SK-N-SH (cell line): ENCODE measurements at regions not wholly inside any gene's neighbourhood (a gene's known extent, or its start where the extent isn't known, plus 50 kb on each side); places are given as distances from the start of the nearest gene placed in this dataset.

ENCODE experiments used
- CTCF ChIA-PET: fragments of 300-600, 350-600 bp; formaldehyde crosslinking; extraction: SDS; loops from one replicate; lab custom pipeline; 2021; lab: Yijun Ruan, JAX
- POLR2A ChIA-PET: fragments of 350-600 bp; sonication (Branson Sonifier 250); formaldehyde crosslinking; extraction: SDS; loops from one replicate; lab custom pipeline; 2020; ENCODE audit warnings: antibody characterized with exemption, inconsistent platforms; lab: Yijun Ruan, JAX
- DNase-seq: peaks from one replicate; pipeline ENCODE4 v3.0.0; 2012
- H2AFZ ChIP-seq: fragments of 200-600 bp; sonication (generic); 2 replicates; pipeline ENCODE4 v1.8.1; 2016; ENCODE audit warnings: antibody characterized with exemption, mild to moderate bottlenecking, low read depth
- H3F3A ChIP-seq: fragments of 200-600 bp; sonication (generic); replicated peaks from 2 replicates; pipeline ENCODE3; 2016; ENCODE audit warnings: antibody characterized with exemption, mild to moderate bottlenecking; ENCODE audit not compliant: insufficient read depth
- H3K27ac ChIP-seq, 2 experiments: fragments of 200-500 bp in 1 of 2; fragments of 200-600 bp in 1 of 2; sonication (Bioruptor generic) in 1 of 2; sonication (generic), shearing (Covaris generic) in 1 of 2; 2 replicates each; pipeline versions ENCODE4 v1.5.1 to v1.6.1; 2014 to 2016; ENCODE audit warnings: low read depth in 2 of 2, inconsistent platforms in 1 of 2, low read length in 1 of 2, mild to moderate bottlenecking in 1 of 2, mixed read lengths in 1 of 2
- H3K27me3 ChIP-seq: fragments of 200-600 bp; sonication (generic), shearing (Covaris generic); 2 replicates; pipeline ENCODE4 v1.6.1; 2016; ENCODE audit warnings: mixed run types; ENCODE audit not compliant: insufficient read depth
- H3K36me3 ChIP-seq, 2 experiments: fragments of 200-500 bp in 1 of 2; fragments of 200-600 bp in 1 of 2; sonication (Bioruptor generic) in 1 of 2; sonication (generic) in 1 of 2; replicated peaks in 1 of 2; 2 replicates each; pipeline versions ENCODE3 to v1.5.1; 2014 to 2016; ENCODE audit warnings: low read length in 1 of 2, mild to moderate bottlenecking in 1 of 2; ENCODE audit not compliant: insufficient read depth in 2 of 2, control insufficient read depth in 1 of 2
- H3K4me1 ChIP-seq, 2 experiments: fragments of 200-500 bp in 1 of 2; fragments of 200-600 bp in 1 of 2; sonication (Bioruptor generic) in 1 of 2; sonication (generic), shearing (Covaris generic) in 1 of 2; 2 replicates each; pipeline versions ENCODE4 v1.5.1 to v1.6.1; 2014 to 2016; ENCODE audit warnings: low read depth in 1 of 2, low read length in 1 of 2, mixed run types in 1 of 2; ENCODE audit not compliant: insufficient read depth in 2 of 2, control insufficient read depth in 1 of 2
- H3K4me2 ChIP-seq: fragments of 200-600 bp; sonication (generic), shearing (Covaris generic); 2 replicates; pipeline ENCODE4 v1.6.1; 2017; ENCODE audit warnings: mixed run types
- H3K4me3 ChIP-seq, 2 experiments: fragments of 200-500 bp in 1 of 2; fragments of 200-600 bp in 1 of 2; sonication (Bioruptor generic) in 1 of 2; sonication (generic), shearing (Covaris generic) in 1 of 2; 2 replicates each; pipeline versions ENCODE4 v1.5.1 to v1.8.1; 2014 to 2016; ENCODE audit warnings: low read depth in 2 of 2, inconsistent platforms in 1 of 2, low read length in 1 of 2, mild to moderate bottlenecking in 1 of 2, mixed read lengths in 1 of 2, moderate library complexity in 1 of 2
- H3K79me2 ChIP-seq: fragments of 200-600 bp; sonication (generic); 2 replicates; pipeline ENCODE4 v1.8.1; 2017; ENCODE audit warnings: mild to moderate bottlenecking; ENCODE audit not compliant: insufficient read depth
- H3K9ac ChIP-seq: fragments of 200-600 bp; sonication (generic); 2 replicates; pipeline ENCODE4 v1.6.1; 2017; ENCODE audit warnings: mixed run types
- H3K9me2 ChIP-seq: fragments of 200-600 bp; sonication (generic); 2 replicates; pipeline ENCODE4 v1.6.1; 2017; ENCODE audit warnings: mixed run types
- H3K9me3 ChIP-seq: fragments of 200-600 bp; sonication (generic); 2 replicates; pipeline ENCODE4 v1.6.1; 2017; ENCODE audit warnings: mixed run types, mild to moderate bottlenecking, moderate library complexity
- H4K20me1 ChIP-seq: fragments of 200-600 bp; sonication (generic); 2 replicates; pipeline ENCODE4 v1.6.1; 2017; ENCODE audit warnings: mild to moderate bottlenecking, mixed run types; ENCODE audit not compliant: insufficient read depth
- ELF1 ChIP-seq: IDR thresholded peaks from 2 replicates; pipeline ENCODE4 v1.4.0; 2012
- EP300 ChIP-seq, 2 experiments: IDR thresholded peaks; 2 replicates each; pipeline versions ENCODE4 v1.4.0 to v1.6.1; 2012; ENCODE audit warnings: borderline replicate concordance in 1 of 2, low read depth in 1 of 2, low read length in 1 of 2
- EZH2phosphoT487 ChIP-seq: fragments of 200-600 bp; sonication (generic); IDR thresholded peaks from 2 replicates; pipeline ENCODE4 v1.6.1; 2017; ENCODE audit warnings: low read depth, mixed run types, mild to moderate bottlenecking, antibody characterized with exemption, moderate library complexity, borderline replicate concordance
- GATA2 ChIP-seq: sonication (generic); formaldehyde crosslinking; IDR thresholded peaks from 2 replicates; pipeline ENCODE4 v1.5.0; 2020; ENCODE audit warnings: mild to moderate bottlenecking, missing genetic modification reagents
- MEF2A ChIP-seq: IDR thresholded peaks from 2 replicates; pipeline ENCODE4 v1.4.0; 2012; ENCODE audit warnings: low read depth, borderline replicate concordance
- MXI1 ChIP-seq: IDR thresholded peaks from 2 replicates; pipeline ENCODE4 v1.6.1; 2012; ENCODE audit warnings: mild to moderate bottlenecking, low read depth, low read length, improper control_type of control experiment
- NFIC ChIP-seq: IDR thresholded peaks from 2 replicates; pipeline ENCODE4 v1.4.0; 2012; ENCODE audit warnings: borderline replicate concordance
- NRF1 ChIP-seq: IDR thresholded peaks from 2 replicates; pipeline ENCODE4 v1.6.1; 2012; ENCODE audit warnings: low read depth, mild to moderate bottlenecking, low read length
- RCOR1 ChIP-seq: fragments of 150-350 bp; IDR thresholded peaks from 2 replicates; pipeline ENCODE4 v1.6.1; 2017; ENCODE audit warnings: antibody characterized with exemption, low read length
- RFX5 ChIP-seq: IDR thresholded peaks from 2 replicates; pipeline ENCODE4 v1.6.1; 2012; ENCODE audit warnings: mild to moderate bottlenecking, improper control_type of control experiment, low read length
- SMC3 ChIP-seq: IDR thresholded peaks from 2 replicates; pipeline ENCODE4 v1.6.1; 2012; ENCODE audit warnings: low read depth, low read length, improper control_type of control experiment
- TCF12 ChIP-seq: IDR thresholded peaks from 2 replicates; pipeline ENCODE4 v1.4.0; 2012
- YY1 ChIP-seq: IDR thresholded peaks from 2 replicates; pipeline ENCODE4 v1.4.0; 2012; ENCODE audit warnings: low read depth, mild to moderate bottlenecking
- whole genome bisulfite sequencing: methylation state at CpG from one replicate; pipeline ENCODE4 v1.1.6; 2017; ENCODE audit warnings: low lambda C conversion rate; 5-methylcytosine and 5-hydroxymethylcytosine counted together
- TF ChIP-seq, protein P1 (sequence below): IDR thresholded peaks from 2 replicates; pipeline ENCODE4 v1.4.0; 2012; ENCODE audit warnings: low read depth, borderline replicate concordance
- TF ChIP-seq, protein P2 (sequence below): IDR thresholded peaks from 2 replicates; pipeline ENCODE4; 2012

DNA sequence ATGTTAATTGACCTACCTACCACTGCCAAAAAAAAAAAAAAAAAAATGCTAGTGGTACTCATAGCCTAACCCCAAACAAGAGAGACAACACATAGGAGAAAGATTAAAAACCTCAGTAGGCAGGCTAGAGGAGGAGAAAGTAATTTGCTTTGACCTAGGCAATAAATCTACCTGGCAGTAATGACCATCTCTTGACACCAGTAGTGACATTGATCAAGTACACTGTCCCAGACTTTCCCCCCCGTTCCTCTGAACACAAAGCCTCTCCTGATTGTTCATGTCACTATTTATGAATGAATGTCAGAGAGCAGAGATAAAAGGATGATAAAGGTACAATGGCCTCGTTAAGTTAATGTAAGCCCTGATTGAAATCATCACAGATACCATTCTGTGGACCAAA is 746.8 kb downstream of the CBLN4 start:
- no peak overlapping the region for H3K27ac ChIP-seq
- H3K36me3 ChIP-seq: no peaks in the 10 kb centered on the region
- H3F3A ChIP-seq: no peaks in the 10 kb centered on the region
- no peaks in the 10 kb centered on the region for H3K27me3 ChIP-seq
- no peak overlapping the region for H3K9ac ChIP-seq
- ChIA-PET POLR2A (no interaction called here), CTCF (no interaction called here)
- H3K9me2 ChIP-seq: no peaks in the 10 kb centered on the region
- no peaks in the 10 kb centered on the region for H3K79me2 ChIP-seq
- H3K9me3 ChIP-seq: no peaks in the 10 kb centered on the region
- H4K20me1 ChIP-seq: no peaks in the 10 kb centered on the region
- no peak overlapping the region for H3K4me3 ChIP-seq
- H3K4me1 ChIP-seq: no peaks in the 10 kb centered on the region
- DNase-seq: no peak
- H3K4me2 ChIP-seq: no peak overlapping the region
- no peak overlapping the region for H2AFZ ChIP-seq
- 3% methylated on average over 2 of the region's 2 CpGs for WGBS
- TF ChIP-seq RFX5 (no peak), NFIC (no peak), GATA2 (CRISPR knock-in tag) (no peak), SMC3 (no peak), RCOR1 (no peak), YY1 (no peak), MEF2A (no peak), EZH2phosphoT487 (no peak), MXI1 (no peak), ELF1 (no peak), EP300 (IDR thresholded peaks at IDR 0.05; ENCODE audit: borderline replicate concordance in 1 of 2, low read depth in 1 of 2, low read length in 1 of 2) (no peak), TCF12 (no peak)
- TF ChIP-seq, protein P1, sequence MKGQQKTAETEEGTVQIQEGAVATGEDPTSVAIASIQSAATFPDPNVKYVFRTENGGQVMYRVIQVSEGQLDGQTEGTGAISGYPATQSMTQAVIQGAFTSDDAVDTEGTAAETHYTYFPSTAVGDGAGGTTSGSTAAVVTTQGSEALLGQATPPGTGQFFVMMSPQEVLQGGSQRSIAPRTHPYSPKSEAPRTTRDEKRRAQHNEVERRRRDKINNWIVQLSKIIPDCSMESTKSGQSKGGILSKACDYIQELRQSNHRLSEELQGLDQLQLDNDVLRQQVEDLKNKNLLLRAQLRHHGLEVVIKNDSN: no peak
- TF ChIP-seq, protein P2, sequence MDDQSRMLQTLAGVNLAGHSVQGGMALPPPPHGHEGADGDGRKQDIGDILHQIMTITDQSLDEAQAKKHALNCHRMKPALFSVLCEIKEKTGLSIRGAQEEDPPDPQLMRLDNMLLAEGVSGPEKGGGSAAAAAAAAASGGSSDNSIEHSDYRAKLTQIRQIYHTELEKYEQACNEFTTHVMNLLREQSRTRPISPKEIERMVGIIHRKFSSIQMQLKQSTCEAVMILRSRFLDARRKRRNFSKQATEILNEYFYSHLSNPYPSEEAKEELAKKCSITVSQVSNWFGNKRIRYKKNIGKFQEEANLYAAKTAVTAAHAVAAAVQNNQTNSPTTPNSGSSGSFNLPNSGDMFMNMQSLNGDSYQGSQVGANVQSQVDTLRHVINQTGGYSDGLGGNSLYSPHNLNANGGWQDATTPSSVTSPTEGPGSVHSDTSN: no peak

DNA sequence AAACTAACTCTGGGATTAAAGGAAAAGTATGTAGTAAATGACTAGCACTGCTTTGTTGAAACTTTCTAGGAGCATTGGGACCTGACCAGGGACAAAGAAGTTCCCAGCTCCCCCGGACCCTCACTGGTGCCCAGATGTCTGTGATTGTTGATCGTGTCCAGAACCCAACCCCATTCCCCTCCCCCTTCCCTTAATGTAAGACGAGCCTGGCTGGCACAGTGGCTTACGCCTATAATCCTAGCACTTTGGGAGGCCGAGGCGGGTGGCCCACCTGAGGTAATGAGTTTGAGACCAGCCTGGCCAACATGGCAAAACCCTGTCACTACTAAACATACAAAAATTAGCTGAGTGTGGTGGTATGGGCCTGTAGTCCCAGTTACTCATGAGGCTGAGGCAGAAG is 750.3 kb downstream of the CBLN4 start:
- no peak for DNase-seq
- Histone ChIP-seq H2AFZ (no peak overlapping the region), H3K9me2 (no peaks in the 10 kb centered on the region), H3K27me3 (no peaks in the 10 kb centered on the region)
- no peak for TF ChIP-seq NRF1
- TF ChIP-seq, all 33 proteins: peak for 0
- no peaks in the 10 kb centered on the region for H3F3A ChIP-seq
- no peaks in the 10 kb centered on the region for H3K4me1 ChIP-seq
- no peak overlapping the region for H3K9ac ChIP-seq
- no peaks in the 10 kb centered on the region for H4K20me1 ChIP-seq
- no peaks in the 10 kb centered on the region for H3K79me2 ChIP-seq
- no peaks in the 10 kb centered on the region for H3K36me3 ChIP-seq
- H3K9me3 ChIP-seq: no peaks in the 10 kb centered on the region
- H3K4me2 ChIP-seq: no peak overlapping the region
- no peak overlapping the region for H3K4me3 ChIP-seq
- 40% methylated on average over 6 of the region's 6 CpGs for WGBS
- POLR2A ChIA-PET: no interaction called here
- CTCF ChIA-PET: no interaction called here
- no peak overlapping the region for H3K27ac ChIP-seq
